GM21737 (cell line): ENCODE measurements at regions not wholly inside any gene's neighbourhood (a gene's known extent, or its start where the extent isn't known, plus 50 kb on each side); places are given as distances from the start of the nearest gene placed in this dataset.
"Not testable (repeated sequence)": the region's sequence is repeated elsewhere in the genome, so short reads cannot be mapped to it uniquely, and the experiment has no call there.

Experiments used
- ATAC-seq: cut with Tn5 transposase; IDR thresholded peaks from one replicate; pipeline ENCODE4 v1.9.1; 2021; ENCODE audit warnings: mild to moderate bottlenecking, moderate library complexity; ENCODE audit not compliant: unreplicated experiment

GRCh38 chrX:45447331-45447730 lies 246.7 kb upstream of the DIPK2B start:
- ATAC-seq: no peak

DNA sequence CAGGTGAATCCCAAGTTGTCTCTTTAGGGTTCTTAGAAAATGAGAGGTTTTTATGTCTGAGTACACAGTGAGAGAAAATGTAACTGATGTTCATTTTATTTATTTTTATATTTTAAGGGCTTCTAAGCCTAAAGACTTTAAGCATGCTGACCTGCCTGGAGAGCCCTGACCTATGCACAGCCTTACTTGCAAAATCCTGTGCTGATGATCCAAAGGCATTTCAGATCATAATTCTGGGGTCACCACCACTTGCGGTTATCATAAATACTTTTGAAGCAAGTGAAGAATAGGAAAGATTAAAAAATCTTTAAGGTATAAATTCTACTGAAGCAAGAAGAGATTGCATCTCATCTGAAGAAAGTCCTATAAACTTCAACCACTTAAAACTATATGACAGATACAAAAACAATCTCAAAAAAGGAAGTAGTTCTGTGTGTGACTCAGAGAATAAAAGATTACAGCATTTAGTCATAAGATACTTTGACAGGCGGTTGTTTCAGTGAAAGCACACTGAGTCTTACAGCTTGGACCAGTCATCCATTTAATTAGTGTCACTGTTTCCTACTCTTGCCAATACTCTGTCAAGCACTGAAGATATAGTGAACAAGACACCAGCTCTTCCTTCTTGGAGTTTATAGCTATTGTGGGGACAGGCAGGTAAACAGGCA lies 245.2 kb upstream of the DIPK2B start:
- no peak for ATAC-seq

DNA sequence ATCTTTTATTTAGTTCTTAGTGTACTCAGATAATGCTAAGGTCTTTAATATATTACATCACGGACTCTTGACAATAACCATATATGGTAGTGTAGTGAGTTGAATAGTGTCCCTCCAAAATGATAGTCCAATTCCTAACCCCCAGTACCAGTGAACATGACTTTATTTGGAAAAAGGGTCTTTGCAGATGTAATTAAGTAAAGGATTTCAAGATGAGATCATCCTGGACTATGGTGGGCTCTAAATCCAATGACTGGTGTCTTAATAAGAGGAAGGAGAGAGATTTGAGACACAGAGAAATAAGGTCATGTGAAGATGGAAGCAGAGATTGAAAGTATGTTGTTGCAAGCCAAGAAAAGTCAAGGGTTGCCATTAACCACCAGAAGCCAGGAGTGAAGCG lies 236.5 kb upstream of the DIPK2B start:
- ATAC-seq: no peak

DNA sequence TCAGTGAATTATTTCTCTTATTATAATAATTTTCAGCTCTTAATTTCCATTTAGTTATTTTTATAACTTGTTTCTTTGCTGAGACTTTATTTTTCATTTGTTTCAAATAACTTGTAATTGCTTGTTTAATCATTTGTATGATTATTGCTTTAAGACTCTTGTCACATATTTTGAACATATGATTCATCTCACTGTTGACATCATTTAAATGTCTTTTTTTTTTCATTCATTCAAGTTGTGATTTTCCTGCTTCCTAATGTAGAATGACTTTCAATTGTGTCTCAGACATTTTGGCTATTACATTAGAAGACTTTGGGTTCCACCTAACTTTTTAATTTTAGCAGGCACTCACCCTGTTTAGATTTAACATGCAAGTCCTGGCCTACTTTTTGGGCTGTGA lies 234.8 kb upstream of the DIPK2B start:
- no peak for ATAC-seq

DNA sequence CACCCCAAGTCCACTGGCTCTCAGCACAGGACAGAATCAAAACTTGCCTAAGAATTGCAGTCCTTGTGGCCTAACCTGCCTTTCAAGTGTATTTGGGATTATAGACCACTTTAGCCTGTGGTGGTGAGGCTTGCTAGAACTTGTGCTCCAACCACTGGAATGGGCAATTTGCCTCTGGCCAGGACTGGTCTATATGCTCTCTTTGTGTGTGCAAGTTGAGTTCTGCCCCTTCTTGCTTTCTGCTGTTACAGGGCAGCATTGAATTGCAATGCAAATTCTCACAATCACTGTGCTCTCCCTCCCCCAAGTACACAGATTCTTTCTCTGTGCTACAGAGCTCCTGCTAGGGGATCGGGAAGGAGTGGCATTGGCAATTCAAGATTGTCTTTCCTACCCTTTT lies 233.6 kb upstream of the DIPK2B start:
- ATAC-seq: no peak

DNA sequence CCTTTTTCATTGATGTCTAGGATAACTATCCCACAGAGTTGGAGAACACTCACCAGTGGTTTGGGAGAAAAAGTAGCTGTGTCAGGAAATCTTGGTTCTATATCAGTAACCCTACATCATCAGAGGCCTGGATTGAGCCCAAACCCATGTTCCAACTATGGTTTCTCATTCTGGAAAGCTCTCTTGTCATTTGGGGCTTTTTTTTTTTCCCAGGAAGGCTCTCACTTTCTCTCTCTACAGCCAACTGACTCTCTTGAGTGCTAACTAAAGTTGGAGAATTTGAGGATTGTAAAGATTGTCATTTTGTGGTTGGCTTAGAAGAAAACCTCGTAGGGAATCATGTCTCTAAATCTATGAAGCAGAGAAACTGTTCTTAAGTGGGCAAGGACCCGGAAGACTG lies 228.2 kb upstream of the DIPK2B start:
- no peak for ATAC-seq

GRCh38 chrX:45424326-45424725 lies 223.7 kb upstream of the DIPK2B start:
- ATAC-seq: no peak

- no peak for ATAC-seq
Observed at GRCh38 chrX:45422216-45422925, 221.7 kb upstream of the DIPK2B start.

DNA sequence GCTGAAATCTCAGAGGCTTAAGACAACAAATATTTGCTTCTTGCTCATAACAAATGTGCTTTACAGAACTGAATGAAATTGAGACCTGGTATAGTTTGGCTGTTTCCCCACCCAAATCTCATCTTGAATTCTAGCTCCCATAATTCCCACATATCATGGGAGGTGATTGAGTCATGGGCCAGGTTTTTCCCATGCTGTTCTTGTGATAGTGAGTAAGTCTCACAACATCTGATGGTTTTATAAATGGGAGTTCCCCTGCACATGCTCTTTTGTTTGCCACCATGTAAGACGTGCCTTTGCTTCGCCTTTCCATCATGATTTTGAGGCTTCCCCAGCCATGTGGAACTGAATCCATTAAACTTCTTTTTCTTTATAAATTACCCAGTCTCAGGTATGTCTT lies 221.1 kb upstream of the DIPK2B start:
- no peak for ATAC-seq

DNA sequence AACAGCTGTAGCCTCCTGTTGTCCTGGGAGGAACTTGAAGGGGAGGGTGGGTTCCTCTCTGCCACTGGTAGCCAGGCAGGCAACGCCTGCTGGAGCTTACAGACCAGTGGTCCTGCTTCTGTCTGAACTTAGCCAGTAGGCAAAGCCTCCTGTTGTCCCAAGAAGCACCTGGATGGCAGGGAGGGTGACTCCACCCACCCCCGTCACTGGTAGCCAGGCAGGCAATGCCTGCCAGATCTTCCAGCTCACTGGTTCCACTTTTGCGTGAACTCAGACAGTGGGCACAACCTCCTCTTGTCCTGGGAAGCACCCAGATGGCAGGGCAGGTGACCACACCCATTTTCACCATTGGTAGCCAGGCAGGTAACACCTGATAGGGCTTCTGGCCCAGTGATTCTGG lies 203.5 kb upstream of the DIPK2B start:
- ATAC-seq: no peak

GRCh38 chrX:45401923-45402322 lies 201.2 kb upstream of the DIPK2B start:
- no peak for ATAC-seq

DNA sequence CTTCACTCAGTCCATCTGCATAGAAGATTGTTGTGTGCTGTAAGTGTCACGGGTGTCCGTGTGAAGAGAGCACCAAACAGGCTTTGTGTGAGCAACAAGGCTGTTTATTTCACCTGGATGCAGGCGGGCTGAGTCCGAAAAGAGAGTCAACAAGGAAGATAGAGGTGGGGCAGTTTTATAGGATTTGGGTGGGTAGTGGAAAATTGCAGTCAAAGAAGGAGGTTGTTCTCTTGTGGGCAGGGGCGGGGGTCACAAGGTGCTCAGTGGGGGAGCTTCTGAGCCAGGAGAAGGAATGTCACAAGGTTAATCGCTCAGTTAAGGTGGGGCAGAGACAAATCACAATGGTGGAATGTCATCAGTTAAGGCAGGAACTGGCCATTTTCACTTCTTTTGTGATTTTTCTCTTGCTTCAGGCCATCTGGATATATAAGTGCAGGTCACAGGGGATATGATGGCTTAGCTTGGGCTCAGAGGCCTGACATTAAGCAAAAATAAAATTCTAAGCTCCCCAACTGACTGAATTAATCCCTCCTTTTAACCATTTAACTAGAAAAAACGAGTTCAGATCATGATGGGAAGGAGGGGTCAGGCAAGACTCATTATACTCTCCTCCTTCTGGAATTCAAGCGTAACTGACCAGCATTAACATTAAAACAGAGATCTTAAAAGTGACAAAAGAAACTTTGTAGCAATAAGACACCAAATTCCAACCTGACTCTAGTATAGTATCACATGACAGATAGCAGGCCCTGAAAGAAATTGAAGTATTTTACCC lies 200.5 kb upstream of the DIPK2B start:
- ATAC-seq: not testable (repeated sequence)

DNA sequence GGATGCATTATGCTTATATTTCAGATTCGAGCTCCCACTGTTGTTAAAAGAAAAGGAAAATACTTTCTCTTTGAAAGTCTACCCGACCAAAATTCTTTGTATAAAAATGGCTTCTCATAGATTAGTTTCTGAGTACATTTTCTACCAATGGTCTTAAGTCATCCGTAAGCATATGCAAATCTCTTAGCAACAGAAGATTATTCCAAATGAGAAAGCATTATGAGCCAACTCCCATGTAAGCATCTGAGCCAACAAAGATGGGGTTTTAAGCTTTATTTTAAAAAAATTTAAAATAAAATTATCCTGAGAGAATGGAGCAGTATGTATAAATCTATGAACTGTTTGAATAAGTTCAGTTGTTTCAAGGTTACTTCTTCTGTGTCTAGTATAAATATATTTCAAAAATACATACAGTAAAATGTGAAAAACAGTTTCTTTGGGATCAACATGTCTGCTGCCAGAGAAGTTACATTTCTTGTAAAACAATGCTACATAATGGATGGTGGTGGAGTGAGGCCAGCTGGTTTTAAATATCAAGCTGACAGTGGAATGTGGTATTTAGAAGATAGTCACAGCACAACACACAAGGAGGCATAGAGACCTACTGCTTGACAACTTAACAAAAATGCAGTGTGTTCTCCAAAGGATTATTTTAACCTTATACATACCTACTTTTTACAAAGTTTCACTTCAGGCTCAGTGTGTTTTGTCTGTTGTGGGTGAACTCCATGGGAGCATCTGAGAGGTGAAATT lies 199.5 kb upstream of the DIPK2B start:
- no peak for ATAC-seq

DNA sequence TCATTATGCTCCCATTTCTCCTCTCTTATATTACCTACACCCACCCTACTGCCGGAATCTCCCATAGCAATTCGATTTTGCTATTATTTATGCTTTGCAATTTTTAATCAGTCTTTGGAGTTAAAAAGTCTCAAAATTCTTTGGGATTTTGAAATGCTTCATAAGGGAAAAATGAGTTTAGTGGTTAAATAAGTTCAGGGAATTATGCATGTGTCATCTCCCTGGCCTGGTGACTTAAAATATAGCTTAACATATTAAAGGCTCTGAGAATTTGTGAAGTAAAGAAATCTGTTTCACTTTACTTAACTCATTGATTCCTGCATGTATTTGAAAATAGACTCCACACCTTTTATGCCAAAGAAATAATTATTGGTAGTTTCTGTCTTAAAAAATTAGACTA lies 185.1 kb upstream of the DIPK2B start:
- no peak for ATAC-seq

DNA sequence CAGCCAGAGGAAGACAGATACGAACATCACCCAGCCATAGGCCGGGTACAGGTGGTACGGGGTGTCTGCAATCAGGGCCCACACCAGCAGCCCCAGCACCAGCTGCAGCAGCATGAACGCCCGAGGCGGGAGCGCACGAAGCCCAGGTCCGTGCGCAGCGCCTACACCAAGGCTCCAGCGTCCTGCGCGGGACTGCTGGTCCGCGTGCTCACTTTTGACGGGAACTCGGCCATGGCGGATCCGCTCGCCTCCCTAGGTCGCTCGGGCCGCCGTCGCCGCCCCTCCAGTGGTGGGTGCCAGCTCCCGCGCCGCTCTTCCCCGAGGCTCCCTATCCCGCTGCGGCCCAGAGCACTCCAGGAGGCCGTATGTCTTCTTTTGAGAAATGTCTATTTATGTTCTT lies 181.2 kb upstream of the DIPK2B start:
- ATAC-seq: no peak

- ATAC-seq: no peak
Observed at GRCh38 chrX:45381366-45381765, 180.7 kb upstream of the DIPK2B start.

DNA sequence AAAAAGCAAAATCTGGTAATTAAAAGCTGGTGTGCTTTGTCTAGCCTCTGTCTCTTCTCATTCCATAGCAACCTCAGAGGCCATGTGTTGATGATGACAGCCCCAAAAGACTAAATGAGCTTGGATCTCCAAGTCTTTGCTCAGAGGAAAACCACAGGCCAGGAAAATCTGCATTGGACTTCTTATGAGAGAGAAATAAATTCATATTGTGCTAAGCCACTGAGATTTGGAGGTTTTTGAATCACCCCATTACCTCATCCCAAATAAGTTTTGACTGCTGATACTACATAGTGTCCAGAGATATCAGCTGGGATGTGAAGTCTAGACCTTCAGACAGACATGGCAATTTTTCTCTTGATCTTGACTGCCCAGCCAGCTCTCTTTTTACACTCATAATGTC lies 178.6 kb upstream of the DIPK2B start:
- ATAC-seq: no peak

GRCh38 chrX:45372151-45372550 lies 171.5 kb upstream of the DIPK2B start:
- no peak for ATAC-seq

DNA sequence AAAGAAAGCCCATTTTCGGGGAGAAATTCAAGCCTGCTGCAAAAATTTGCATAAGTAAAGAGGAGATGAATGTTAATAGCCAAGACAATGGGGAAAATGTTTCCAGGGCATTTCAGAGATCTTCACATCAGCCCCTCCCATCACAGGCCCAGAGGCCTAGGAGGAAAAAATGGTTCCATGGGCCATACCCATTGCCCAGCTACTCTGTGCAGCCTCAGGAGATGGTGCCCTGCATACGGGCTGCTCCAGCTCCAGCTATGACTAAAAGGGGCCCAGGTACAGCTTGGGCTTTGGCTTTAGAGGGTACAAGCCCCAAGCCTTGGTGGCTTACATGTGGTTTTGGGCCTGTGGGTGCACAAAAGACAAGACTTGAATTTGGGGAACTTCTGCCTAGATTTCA lies 168.0 kb upstream of the DIPK2B start:
- ATAC-seq: no peak

- no peak for ATAC-seq
Observed at GRCh38 chrX:45363596-45363995, 162.9 kb upstream of the DIPK2B start.

- no peak for ATAC-seq
Observed at GRCh38 chrX:45360571-45360970, 159.9 kb upstream of the DIPK2B start.
